NCI-H526 (cell line): ENCODE measurements at regions not wholly inside any gene's neighbourhood (a gene's known extent, or its start where the extent isn't known, plus 50 kb on each side); places are given as distances from the start of the nearest gene placed in this dataset.
"Not testable (repeated sequence)": the region's sequence is repeated elsewhere in the genome, so short reads cannot be mapped to it uniquely, and the experiment has no call there.

Experiments used
- DNase-seq, 2 experiments: peaks; one replicate each; lab custom pipeline; 2025; lab: John Stamatoyannopoulos, UW

DNA sequence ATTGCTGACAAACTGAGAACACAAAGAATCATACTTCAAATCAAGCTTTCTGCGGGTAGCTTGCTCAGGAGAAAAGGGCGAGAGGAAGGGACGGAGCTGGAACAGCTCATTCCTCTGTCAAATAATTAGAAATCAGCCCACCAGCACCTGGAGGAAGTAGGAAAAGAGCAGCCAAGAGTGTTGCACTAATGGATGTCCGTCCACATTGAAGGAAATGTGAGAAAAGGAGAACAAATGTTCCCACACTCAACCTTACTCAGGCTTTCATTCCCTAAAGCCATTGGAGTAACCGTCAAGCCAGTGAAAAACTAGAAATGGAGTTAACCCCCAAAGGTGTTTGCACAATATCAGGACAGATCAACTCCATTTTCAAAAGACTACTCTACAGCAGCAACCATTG lies 233.0 kb upstream of the PRKD1 start:
- no peak for DNase-seq

GRCh38 chr14:30162066-30162465 lies 234.4 kb upstream of the PRKD1 start:
- DNase-seq, result no peak

DNA sequence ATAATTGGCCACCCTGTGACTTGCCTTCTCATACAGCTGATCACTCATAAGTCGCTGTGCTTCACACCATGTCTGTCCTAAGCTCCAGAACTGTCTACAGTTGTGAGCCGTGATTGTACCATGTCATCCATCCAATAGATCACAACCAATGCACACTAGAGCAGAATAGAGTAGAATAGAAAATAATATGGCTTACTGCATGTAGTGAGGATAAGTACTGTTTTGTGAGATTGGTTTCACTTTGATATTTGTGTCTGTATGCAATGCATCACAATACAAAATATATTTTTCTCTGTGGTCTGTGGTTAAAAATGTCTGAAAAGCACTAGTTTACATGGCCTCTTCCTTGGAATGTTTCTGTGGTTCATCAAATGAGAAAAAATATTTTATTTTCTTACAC lies 237.6 kb upstream of the PRKD1 start:
- no peak for DNase-seq

DNA sequence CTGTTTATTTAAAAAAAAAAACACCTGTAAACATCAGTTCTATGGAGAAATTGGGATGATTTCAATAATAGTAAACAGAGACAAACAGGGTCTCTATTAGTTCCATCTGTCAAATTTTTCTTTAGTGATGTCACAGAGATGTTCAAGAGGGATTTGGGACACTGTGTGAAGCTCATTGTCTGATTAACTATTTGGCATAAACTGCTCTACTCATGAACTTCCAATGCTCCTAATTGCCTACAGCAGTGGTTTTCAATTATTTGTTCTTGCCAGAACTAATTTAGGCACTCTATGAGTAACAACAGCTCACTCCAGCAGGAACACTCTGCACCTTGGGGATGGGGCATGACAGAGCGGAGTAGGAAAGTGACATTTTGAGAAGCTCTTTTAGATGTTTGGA lies 250.1 kb upstream of the PRKD1 start:
- DNase-seq, result no peak

GRCh38 chr14:30179381-30180130 lies 251.9 kb upstream of the PRKD1 start:
- no peak for DNase-seq

GRCh38 chr14:30180219-30180618 lies 252.6 kb upstream of the PRKD1 start:
- no peak for DNase-seq

DNA sequence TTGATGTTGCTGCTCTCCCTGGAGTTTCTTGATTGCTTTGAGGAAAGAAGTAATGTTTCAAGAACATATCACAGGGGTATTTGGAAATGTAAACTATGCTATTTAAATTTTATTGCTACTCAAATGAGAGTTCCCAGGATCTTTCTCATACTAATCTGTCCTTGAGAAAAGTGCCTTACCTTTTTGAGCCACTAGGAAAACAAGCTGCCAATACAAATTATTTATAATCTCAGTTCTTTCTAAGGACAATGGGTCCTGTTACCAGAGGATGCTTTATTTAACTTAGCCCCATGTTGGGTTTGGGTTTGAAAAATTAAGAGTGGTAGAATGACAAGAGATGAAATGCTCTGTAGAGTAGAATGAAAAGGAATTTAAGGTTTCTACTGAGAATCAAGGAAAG lies 258.2 kb upstream of the PRKD1 start:
- no peak for DNase-seq

DNA sequence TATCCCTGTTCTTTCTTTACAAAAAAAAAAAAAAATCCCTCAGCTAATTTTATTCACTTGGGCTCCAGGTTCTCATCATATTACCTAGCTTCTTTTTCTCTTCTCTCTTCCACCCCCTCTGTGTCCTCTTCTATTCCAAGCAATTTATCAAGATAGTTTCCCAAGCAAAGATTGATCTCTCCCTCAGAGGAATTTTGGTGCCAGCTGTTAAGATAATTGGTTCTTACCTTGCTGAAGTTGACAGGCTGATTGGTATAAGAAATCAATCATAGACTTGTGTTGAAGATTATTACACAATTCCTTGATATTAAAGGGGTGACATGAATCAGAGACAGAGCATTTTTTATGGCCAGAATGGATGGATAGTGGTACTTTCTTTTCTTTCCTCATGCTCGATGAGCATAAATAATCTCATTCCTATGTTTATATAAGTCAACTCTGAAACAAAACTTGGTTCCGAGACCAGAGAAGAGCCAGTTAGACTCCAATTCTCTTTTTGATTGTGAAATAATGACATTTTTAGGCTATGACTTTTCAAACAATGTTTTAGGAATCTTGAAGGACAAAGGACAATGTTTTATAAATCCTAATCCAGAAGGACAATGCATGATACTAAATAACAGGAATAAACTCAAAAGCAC lies 264.1 kb upstream of the PRKD1 start:
- no peak for DNase-seq

GRCh38 chr14:30193101-30193500 lies 265.5 kb upstream of the PRKD1 start:
- no peak for DNase-seq

GRCh38 chr14:30193845-30194501 lies 266.3 kb upstream of the PRKD1 start:
- no peak for DNase-seq

- DNase-seq, result no peak
Measured at GRCh38 chr14:30194741-30195148, 267.1 kb upstream of the PRKD1 start.

DNA sequence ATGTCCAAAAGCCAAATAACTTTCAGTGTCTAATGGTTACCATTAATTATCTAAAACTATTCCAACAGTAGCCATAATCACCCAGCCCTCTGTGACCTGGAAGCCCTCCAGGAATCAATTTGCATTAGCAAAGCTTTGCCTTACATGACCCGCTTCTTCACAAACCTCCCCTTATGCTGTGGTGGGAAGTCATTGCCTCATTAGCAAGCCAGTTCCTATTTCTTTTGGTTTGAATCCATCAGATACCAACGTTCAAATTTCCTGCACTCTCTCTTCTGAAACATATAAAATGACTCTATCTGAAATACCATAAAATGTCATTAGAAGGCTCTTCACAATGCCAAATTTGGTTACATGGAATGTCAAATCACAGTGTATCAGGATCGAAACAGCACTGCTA lies 268.3 kb upstream of the PRKD1 start:
- DNase-seq, result no peak

DNA sequence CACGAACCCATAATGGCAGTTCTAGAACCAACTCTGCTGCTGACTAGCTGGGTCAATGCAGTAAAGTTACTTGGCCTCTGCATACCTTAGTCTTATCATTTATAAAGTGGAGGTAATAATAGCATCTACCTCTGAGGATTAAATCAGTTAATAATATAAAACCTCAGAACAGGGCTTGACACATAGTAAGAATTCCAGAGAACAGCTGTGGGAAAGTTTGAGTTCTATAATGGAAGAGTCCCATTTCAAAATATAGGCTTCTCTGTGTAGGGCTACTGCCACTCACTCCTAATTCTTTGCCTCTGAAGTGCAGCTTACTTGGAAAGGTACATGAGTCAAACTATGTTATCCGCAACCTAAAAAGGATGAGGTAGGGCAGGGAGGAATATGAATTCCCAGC lies 269.2 kb upstream of the PRKD1 start:
- no peak for DNase-seq

GRCh38 chr14:30198720-30199119 lies 271.1 kb upstream of the PRKD1 start:
- DNase-seq, result not testable (repeated sequence)

DNA sequence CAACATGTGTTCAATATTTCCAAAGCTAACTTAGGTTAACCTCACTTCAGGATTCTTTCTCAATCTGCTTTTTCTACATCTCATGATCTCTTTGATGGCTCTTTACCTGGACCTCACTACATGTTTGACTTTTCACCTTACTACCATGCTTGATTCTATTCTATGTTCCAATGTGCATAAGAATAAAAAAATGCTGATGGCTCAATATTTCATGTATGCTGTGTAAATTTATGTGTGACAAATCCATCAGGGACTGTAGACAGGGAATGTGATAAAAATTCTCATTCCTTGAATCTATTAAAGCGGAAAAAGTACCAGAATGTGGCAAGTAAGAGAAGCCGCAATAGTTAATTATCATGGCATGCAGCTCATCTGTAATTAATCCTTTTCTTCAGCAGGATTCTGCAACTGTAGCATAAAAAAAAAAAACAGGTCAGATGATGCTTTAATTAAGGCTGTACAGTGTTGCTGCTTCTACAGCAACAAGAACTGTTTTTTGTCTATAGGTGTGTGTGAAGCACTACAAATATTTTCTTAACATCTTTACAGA lies 276.9 kb upstream of the PRKD1 start:
- no peak for DNase-seq

GRCh38 chr14:30209136-30209535 lies 281.5 kb upstream of the PRKD1 start:
- no peak for DNase-seq

- DNase-seq, result no peak
Measured at GRCh38 chr14:30210630-30211029, 283.0 kb upstream of the PRKD1 start.

DNA sequence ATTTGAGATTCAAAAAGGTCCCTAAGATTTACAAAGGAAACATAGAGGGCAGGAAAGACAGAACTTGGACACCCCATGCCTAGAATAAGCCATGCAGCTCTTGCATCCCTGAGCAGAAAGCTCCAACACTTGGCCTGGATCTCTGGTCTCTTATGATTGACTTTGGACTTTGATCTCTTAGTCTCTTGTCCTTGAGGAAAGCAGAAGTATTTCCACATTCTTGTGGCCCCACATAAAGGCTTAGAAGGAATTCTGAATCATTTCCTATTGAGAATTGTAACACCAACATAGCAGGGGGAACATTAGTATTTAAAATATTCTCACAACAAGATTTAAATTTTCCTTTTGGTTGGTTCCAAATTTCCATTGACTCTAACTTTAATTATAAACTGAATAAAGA lies 283.7 kb upstream of the PRKD1 start:
- DNase-seq, result no peak

DNA sequence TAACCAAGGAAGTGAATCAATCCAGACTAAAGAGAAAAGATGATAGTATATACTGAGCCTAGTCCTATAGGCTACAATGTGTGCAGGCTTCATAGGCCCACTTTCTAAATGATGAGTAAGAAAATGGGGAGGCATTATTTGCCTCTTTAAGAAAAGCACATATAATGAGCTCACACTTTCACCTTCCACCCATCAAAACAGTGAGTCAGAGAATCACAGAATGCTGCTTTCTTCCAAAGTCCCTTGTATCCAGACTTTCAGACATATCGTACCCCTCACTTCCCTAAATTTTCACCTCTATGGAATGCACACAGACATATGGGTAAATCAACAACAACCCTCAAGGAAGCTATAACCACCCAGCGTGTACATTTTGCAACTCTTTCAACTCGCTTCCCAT lies 286.4 kb upstream of the PRKD1 start:
- no peak for DNase-seq

DNA sequence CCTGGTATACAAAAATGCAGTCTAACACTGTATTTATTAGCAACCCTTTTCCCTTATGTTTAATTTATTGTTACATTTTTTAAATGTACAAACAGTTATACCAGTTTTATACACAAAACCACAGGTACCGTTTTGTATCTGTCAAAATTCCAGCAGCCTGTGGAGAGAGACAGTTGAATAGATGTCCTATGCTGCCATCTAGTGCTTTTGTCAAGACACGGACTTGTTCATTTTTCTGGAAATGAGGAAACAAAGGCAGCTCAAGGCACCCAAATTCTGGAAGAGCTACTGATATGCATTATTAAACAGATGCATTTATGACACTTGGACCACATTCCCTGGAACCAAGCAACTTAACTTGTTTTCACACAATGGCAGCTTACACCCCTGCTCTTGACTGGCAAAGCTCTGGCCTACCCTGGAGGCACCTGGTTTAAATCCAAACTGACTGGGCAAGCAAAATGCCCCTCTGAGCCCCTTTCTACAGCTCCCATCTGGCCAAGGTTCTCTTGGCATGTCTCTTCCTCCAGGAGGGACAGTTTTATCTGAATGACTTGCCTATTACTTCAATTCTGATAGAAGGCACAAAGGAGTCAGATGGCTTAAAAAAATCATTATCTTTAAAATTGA lies 286.9 kb upstream of the PRKD1 start:
- peak; percentile 0 to 52 for DNase-seq

DNA sequence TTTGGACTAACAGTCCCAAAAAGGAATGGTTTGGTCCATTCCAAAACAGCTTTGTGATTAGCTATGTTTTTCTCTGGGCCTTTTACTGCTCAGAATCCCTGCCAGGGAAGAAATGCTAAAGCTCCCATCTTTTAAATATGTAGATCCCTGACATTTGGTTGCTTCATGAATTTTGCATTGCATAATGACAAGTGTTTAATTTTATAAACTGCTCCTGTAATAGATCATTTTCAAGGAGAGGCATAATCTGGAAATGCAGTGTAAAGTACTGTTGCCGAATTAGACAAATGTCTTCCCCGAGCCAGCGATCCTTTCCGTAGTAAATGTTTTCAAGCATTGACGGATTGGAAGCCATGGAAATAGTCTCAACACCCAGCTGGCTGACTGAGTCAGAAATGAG lies 291.3 kb upstream of the PRKD1 start:
- DNase-seq, result no peak

- no peak for DNase-seq
Measured at GRCh38 chr14:30221546-30221945, 293.9 kb upstream of the PRKD1 start.

DNA sequence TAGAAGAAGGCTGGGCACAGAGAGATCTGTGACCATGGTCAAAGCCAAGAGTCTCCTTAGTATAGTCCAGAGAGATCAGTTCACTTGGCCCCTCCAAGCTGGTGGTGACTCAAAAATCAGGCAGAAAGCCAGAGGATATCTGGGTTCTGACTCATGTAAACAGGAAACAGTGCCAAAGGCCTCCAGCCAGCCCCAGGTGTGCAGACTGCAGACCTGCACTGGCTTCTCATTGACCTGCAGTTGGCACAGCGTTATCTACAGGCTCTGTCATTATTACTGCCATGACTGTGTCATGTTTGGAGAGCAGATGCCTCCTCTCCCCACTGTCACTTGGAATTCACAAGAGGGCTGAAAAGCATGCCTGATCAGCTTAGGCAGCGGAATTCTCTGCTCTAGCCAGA lies 295.7 kb upstream of the PRKD1 start:
- no peak for DNase-seq
